OCI-LY3 (cell line): ENCODE measurements at regions not wholly inside any gene's neighbourhood (a gene's known extent, or its start where the extent isn't known, plus 50 kb on each side); places are given as distances from the start of the nearest gene placed in this dataset.

Source experiments
- H2AFZ ChIP-seq: fragments of 200-600, 300-600 bp; shearing (Covaris generic); 2 replicates; pipeline ENCODE4 v1.6.0; 2014; ENCODE audit warnings: antibody characterized with exemption, low read depth, low read length
- H3K27ac ChIP-seq: fragments of 200-600, 300-600 bp; sonication (generic); 2 replicates; pipeline ENCODE4 v1.5.1; 2014; ENCODE audit warnings: mild to moderate bottlenecking, low read length, moderate library complexity, mixed read lengths
- H3K27me3 ChIP-seq: fragments of 200-600, 300-600 bp; sonication (generic); 2 replicates; pipeline ENCODE4 v1.6.1; 2014; ENCODE audit warnings: low read depth, low read length, mixed read lengths
- H3K36me3 ChIP-seq: fragments of 200-600, 300-600 bp; sonication (generic); replicated peaks from 2 replicates; pipeline ENCODE3; 2014; ENCODE audit warnings: low read depth, low read length, mixed read lengths
- H3K4me1 ChIP-seq: fragments of 300-600, 200-600 bp; sonication (generic); 2 replicates; pipeline ENCODE4 v1.6.1; 2014; ENCODE audit warnings: low read length, mixed read lengths
- H3K4me2 ChIP-seq: fragments of 200-600, 300-600 bp; sonication (generic); 2 replicates; pipeline ENCODE4 v1.6.1; 2014; ENCODE audit warnings: low read length, mixed read lengths
- H3K4me3 ChIP-seq: fragments of 300-600, 200-600 bp; sonication (generic); 2 replicates; pipeline ENCODE4 v1.5.1; 2014; ENCODE audit warnings: antibody characterized with exemption, mild to moderate bottlenecking, low read length, moderate library complexity
- H3K79me2 ChIP-seq: fragments of 300-600, 200-600 bp; shearing (Covaris generic); 2 replicates; pipeline ENCODE4 v1.6.1; 2014; ENCODE audit warnings: mild to moderate bottlenecking, low read length, mixed read lengths
- H3K9ac ChIP-seq: fragments of 300-600, 200-600 bp; shearing (Covaris generic); 2 replicates; pipeline ENCODE4 v1.6.0; 2014; ENCODE audit warnings: mild to moderate bottlenecking, low read length, moderate library complexity
- H3K9me3 ChIP-seq: fragments of 200-600, 300-600 bp; shearing (Covaris generic); 2 replicates; pipeline ENCODE4 v1.6.1; 2014; ENCODE audit warnings: low read length, mixed read lengths; ENCODE audit not compliant: insufficient read depth
- H4K20me1 ChIP-seq: fragments of 200-600, 300-600 bp; sonication (generic); 2 replicates; pipeline ENCODE4 v1.6.1; 2016; ENCODE audit warnings: low read length, mixed read lengths; ENCODE audit not compliant: insufficient read depth
- EZH2phosphoT487 ChIP-seq: fragments of 200-600 bp; shearing (Covaris generic); IDR thresholded peaks from 2 replicates; pipeline ENCODE4 v1.6.1; 2018; ENCODE audit warnings: antibody characterized with exemption, mixed run types, low read depth
- TF ChIP-seq, protein P1 (sequence below): fragments of 200-600, 300-600 bp; sonication (generic); IDR thresholded peaks from 2 replicates; pipeline ENCODE4 v1.5.1; 2014; ENCODE audit warnings: antibody characterized with exemption, low read length, low read depth

DNA sequence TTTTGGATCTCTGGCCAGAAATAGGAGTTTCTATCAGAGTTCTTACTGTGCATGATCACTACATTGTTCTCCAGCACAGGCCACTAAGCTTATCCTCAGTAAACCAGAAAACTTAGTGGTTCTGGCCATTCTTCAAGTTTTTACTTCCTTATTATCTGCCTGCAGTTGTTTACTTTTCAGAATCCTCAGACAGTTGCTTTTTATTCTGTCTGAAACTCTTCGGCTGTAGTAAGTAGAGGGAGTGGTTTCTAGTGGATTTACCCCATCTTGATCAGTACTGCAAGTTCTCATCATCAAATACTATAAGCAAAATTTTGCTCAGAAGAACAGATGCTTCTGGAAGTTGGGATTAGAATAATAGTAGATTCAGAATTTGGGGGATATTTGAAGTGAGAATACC lies 193.0 kb upstream of the RARB start:
- Histone ChIP-seq H3K79me2 (no peaks in the 10 kb centered on the region), H3K36me3 (no peaks in the 10 kb centered on the region), H4K20me1 (no peaks in the 10 kb centered on the region), H3K27ac (no peak overlapping the region), H3K9ac (no peak overlapping the region), H3K4me3 (no peak overlapping the region), H3K9me3 (no peaks in the 10 kb centered on the region), H3K4me1 (no peaks in the 10 kb centered on the region), H2AFZ (no peak overlapping the region), H3K4me2 (no peak overlapping the region), H3K27me3 (no peaks in the 10 kb centered on the region)
- TF ChIP-seq, protein P1, sequence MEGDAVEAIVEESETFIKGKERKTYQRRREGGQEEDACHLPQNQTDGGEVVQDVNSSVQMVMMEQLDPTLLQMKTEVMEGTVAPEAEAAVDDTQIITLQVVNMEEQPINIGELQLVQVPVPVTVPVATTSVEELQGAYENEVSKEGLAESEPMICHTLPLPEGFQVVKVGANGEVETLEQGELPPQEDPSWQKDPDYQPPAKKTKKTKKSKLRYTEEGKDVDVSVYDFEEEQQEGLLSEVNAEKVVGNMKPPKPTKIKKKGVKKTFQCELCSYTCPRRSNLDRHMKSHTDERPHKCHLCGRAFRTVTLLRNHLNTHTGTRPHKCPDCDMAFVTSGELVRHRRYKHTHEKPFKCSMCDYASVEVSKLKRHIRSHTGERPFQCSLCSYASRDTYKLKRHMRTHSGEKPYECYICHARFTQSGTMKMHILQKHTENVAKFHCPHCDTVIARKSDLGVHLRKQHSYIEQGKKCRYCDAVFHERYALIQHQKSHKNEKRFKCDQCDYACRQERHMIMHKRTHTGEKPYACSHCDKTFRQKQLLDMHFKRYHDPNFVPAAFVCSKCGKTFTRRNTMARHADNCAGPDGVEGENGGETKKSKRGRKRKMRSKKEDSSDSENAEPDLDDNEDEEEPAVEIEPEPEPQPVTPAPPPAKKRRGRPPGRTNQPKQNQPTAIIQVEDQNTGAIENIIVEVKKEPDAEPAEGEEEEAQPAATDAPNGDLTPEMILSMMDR = no peak
- no peak for TF ChIP-seq EZH2phosphoT487

DNA sequence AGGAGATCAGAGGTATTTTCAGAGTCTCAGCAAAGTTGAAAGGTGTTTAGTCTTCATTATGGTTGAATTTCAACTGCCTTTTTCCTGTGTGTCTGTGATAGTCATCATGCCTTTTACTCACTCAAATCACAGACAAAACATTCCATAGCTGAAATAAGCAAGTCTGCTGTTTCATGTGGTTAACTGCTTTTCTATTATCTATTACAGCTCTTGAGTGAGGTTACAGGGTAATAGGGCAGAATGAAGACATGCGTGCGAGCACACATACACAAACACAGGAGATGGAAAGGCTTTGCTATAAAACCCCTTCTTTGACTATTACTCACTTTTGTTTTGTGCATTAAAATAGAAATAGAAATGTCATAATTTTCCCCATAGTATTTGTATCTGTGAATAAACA lies 192.6 kb upstream of the RARB start:
- TF ChIP-seq, protein P1 = no peak
- TF ChIP-seq EZH2phosphoT487 = no peak
- H3K27ac ChIP-seq = no peak overlapping the region
- H3K9me3 ChIP-seq = no peaks in the 10 kb centered on the region
- no peak overlapping the region for H3K4me3 ChIP-seq
- H3K9ac ChIP-seq = no peak overlapping the region
- no peaks in the 10 kb centered on the region for H3K27me3 ChIP-seq
- H3K4me1 ChIP-seq = no peaks in the 10 kb centered on the region
- H2AFZ ChIP-seq = no peak overlapping the region
- H3K36me3 ChIP-seq = no peaks in the 10 kb centered on the region
- H4K20me1 ChIP-seq = no peaks in the 10 kb centered on the region
- H3K4me2 ChIP-seq = no peak overlapping the region
- no peaks in the 10 kb centered on the region for H3K79me2 ChIP-seq

DNA sequence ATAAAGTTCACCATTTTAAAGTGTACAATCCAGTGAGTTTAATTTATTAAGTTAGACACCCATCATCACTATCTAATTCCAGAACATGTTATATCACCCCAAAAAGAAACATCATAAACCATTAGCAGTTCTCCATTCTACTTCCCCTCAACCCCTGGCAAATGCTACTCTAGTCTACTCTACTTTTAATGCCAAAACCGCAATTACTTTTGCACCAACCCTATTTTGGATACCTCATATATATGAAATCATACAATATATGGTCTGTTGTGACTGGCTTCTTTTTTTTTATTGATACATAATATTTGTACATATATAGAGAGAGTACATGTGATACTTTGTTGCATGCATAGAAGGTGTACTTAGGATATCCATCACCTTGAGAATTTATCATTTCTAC lies 190.5 kb upstream of the RARB start:
- no peak overlapping the region for H3K4me3 ChIP-seq
- no peaks in the 10 kb centered on the region for H3K36me3 ChIP-seq
- no peaks in the 10 kb centered on the region for H3K79me2 ChIP-seq
- no peaks in the 10 kb centered on the region for H4K20me1 ChIP-seq
- no peaks in the 10 kb centered on the region; the same call in 1 of the 2 replicates for H3K9me3 ChIP-seq
- TF ChIP-seq, protein P1 = no peak
- TF ChIP-seq EZH2phosphoT487 = no peak
- H3K27ac ChIP-seq = no peak overlapping the region
- no peak overlapping the region for H2AFZ ChIP-seq
- H3K9ac ChIP-seq = no peak overlapping the region
- no peak overlapping the region for H3K4me2 ChIP-seq
- H3K4me1 ChIP-seq = no peaks in the 10 kb centered on the region
- H3K27me3 ChIP-seq = no peaks in the 10 kb centered on the region

DNA sequence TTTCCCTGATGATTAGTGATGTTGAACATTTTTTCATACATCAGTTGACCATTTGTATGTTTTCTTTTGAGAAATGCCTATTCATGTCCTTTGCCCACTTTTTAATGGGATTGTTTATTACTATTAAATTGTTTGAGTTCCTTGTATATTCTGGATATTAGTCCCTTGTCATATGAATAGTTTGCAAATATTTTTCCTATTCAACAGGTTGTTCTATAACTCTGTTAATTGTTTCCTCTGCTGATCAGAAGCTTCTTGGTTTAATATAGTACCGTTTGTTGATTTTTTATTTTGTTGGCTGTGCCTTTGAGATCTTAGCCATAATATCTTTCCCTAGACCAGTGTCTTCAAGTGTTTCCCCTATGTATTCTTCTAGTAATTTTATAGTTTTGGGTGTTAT lies 189.0 kb upstream of the RARB start:
- H3K4me1 ChIP-seq = no peaks in the 10 kb centered on the region
- H3K9me3 ChIP-seq = no peaks in the 10 kb centered on the region; the same call in 1 of the 2 replicates
- no peaks in the 10 kb centered on the region for H3K79me2 ChIP-seq
- no peak overlapping the region for H3K9ac ChIP-seq
- TF ChIP-seq EZH2phosphoT487 = no peak
- TF ChIP-seq, protein P1 = no peak
- no peak overlapping the region for H2AFZ ChIP-seq
- H4K20me1 ChIP-seq = no peaks in the 10 kb centered on the region
- H3K36me3 ChIP-seq = no peaks in the 10 kb centered on the region
- H3K4me3 ChIP-seq = no peak overlapping the region
- H3K27me3 ChIP-seq = no peaks in the 10 kb centered on the region
- H3K4me2 ChIP-seq = no peak overlapping the region
- H3K27ac ChIP-seq = no peak overlapping the region
